GM12892 (cell line): ENCODE measurements at regions not wholly inside any gene's neighbourhood (a gene's known extent, or its start where the extent isn't known, plus 50 kb on each side); places are given as distances from the start of the nearest gene placed in this dataset.

Source experiments
- POLR2A ChIP-seq: IDR thresholded peaks from 2 replicates; pipeline ENCODE4 v1.6.1; 2011; ENCODE audit warnings: low read depth, low read length, control low read depth
- TAF1 ChIP-seq: IDR thresholded peaks from 2 replicates; pipeline ENCODE4 v1.6.1; 2011; ENCODE audit warnings: low read depth, mild to moderate bottlenecking, control low read depth, low read length, borderline replicate concordance

GRCh38 chr15:61309617-61310016 is 80.5 kb upstream of the RORA start:
- TF ChIP-seq POLR2A: no peak
- no peak for TF ChIP-seq TAF1
